OCI-LY3 (cell line): ENCODE measurements at regions not wholly inside any gene's neighbourhood (a gene's known extent, or its start where the extent isn't known, plus 50 kb on each side); places are given as distances from the start of the nearest gene placed in this dataset.

Experiments used
- EZH2phosphoT487 ChIP-seq: fragments of 200-600 bp; shearing (Covaris generic); IDR thresholded peaks from 2 replicates; pipeline ENCODE4 v1.6.1; 2018; ENCODE audit warnings: antibody characterized with exemption, mixed run types, low read depth
- TF ChIP-seq, protein P1 (sequence below): fragments of 200-600, 300-600 bp; sonication (generic); IDR thresholded peaks from 2 replicates; pipeline ENCODE4 v1.5.1; 2014; ENCODE audit warnings: antibody characterized with exemption, low read length, low read depth

DNA sequence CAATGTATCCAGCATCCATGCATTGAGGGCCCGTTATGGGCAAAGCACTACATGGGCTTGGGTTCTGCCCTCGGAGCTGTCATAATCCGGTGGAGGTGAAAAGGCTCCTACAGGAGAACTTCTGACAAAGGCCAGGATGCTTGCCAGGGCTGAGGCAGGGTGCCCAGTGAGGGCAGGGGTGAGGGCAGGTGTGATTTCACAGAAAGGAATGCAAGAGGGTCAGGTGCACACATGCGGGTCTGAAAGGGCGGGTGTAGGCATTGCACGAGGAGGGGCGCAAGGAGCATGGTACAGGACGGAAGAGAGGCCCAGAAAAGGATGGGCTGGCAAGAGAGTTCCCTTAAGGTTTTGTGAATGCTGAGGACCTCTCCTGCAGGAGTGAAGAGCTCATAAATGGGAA, 348.0 kb downstream of the BTBD3 start:
- TF ChIP-seq, protein P1, sequence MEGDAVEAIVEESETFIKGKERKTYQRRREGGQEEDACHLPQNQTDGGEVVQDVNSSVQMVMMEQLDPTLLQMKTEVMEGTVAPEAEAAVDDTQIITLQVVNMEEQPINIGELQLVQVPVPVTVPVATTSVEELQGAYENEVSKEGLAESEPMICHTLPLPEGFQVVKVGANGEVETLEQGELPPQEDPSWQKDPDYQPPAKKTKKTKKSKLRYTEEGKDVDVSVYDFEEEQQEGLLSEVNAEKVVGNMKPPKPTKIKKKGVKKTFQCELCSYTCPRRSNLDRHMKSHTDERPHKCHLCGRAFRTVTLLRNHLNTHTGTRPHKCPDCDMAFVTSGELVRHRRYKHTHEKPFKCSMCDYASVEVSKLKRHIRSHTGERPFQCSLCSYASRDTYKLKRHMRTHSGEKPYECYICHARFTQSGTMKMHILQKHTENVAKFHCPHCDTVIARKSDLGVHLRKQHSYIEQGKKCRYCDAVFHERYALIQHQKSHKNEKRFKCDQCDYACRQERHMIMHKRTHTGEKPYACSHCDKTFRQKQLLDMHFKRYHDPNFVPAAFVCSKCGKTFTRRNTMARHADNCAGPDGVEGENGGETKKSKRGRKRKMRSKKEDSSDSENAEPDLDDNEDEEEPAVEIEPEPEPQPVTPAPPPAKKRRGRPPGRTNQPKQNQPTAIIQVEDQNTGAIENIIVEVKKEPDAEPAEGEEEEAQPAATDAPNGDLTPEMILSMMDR = no peak
- TF ChIP-seq EZH2phosphoT487 = no peak
